ENCODE measurements at regions not wholly inside any gene's neighbourhood (a gene's known extent, or its start where the extent isn't known, plus 50 kb on each side); places are given as distances from the start of the nearest gene placed in this dataset.

- Mint-ChIP-seq H3K4me1 (no peaks in the 10 kb centered on the region), H3K27ac (no peak overlapping the region), H3K4me3 (no peak overlapping the region), H3K9me3 (ENCODE audit: insufficient read depth) (no peaks in the 10 kb centered on the region), H3K27me3 (peaks cover 21% of the 10 kb centered on the region)
- Histone ChIP-seq H3K79me2 (ENCODE audit: control insufficient read depth, insufficient read depth, low read length) (no peaks in the 10 kb centered on the region), H3K27ac (ENCODE audit: low read length in 2 of 2) (no peak overlapping the region), H3K36me3 (replicated peaks in 1 of 2; ENCODE audit: control extremely low read depth in 1 of 2, control insufficient read depth in 1 of 2, extremely low read depth in 1 of 2, insufficient read depth in 2 of 2, low read length in 1 of 2) (no peaks in the 10 kb centered on the region), H4K20me1 (ENCODE audit: control insufficient read depth, insufficient read depth, low read length, poor library complexity, severe bottlenecking) (no peaks in the 10 kb centered on the region), H2AFZ (ENCODE audit: insufficient read depth, low read depth, low read length, poor library complexity, severe bottlenecking) (no peak overlapping the region), H3K9ac (ENCODE audit: low read length) (no peak overlapping the region), H3K4me2 (replicated peaks; ENCODE audit: low read depth, low read length, poor library complexity, severe bottlenecking) (no peak overlapping the region), H3K4me1 (ENCODE audit: control insufficient read depth in 2 of 2, insufficient read depth in 2 of 2, low read length in 2 of 2) (no peaks in the 10 kb centered on the region), H3K9me3 (ENCODE audit: control extremely low read depth in 1 of 3, control insufficient read depth in 2 of 3, insufficient read depth in 1 of 3, low read length in 2 of 3) (no peaks in the 10 kb centered on the region), H3K4me3 (ENCODE audit: control extremely low read depth in 1 of 5, extremely low read depth in 1 of 5, insufficient read depth in 1 of 5, low read depth in 2 of 5, low read length in 4 of 5) (no peak overlapping the region), H3K27me3 (replicated peaks in 1 of 4; ENCODE audit: control extremely low read depth in 1 of 4, control insufficient read depth in 3 of 4, insufficient read depth in 4 of 4, low read length in 3 of 4) (peaks cover 0 to 2% (median 0%) of the 10 kb centered on the region in 4 experiments)
- no peak for ATAC-seq (ENCODE audit: low read depth)
- 100% methylated on average over 1 of the region's 2 CpGs for WGBS (ENCODE audit: insufficient coverage)
- TF ChIP-seq EZH2 (IDR thresholded peaks at IDR 0.05; ENCODE audit: borderline replicate concordance, insufficient read depth, low read depth, low read length, poor library complexity, severe bottlenecking) (no peak), CTCF (IDR thresholded peaks at IDR 0.05) (no peak)
- intact Hi-C loops (cut with micrococcal nuclease), result no loop called here
- POLR2A ChIA-PET, result no interaction called here
- DNase-seq, result no peak
- CTCF ChIA-PET, result no interaction called here
These were observed 107.3 kb upstream of the TMEM72 start for GRCh38 chr10:44803862-44804261.

GRCh38 chr10:44804661-44805060 lies 106.5 kb upstream of the TMEM72 start:
- Histone ChIP-seq H3K27me3 (replicated peaks in 1 of 4; ENCODE audit: control extremely low read depth in 1 of 4, control insufficient read depth in 3 of 4, insufficient read depth in 4 of 4, low read length in 3 of 4) (peaks cover 0 to 2% (median 0%) of the 10 kb centered on the region in 4 experiments), H3K4me1 (ENCODE audit: control insufficient read depth in 2 of 2, insufficient read depth in 2 of 2, low read length in 2 of 2) (no peaks in the 10 kb centered on the region), H3K36me3 (replicated peaks in 1 of 2; ENCODE audit: control extremely low read depth in 1 of 2, control insufficient read depth in 1 of 2, extremely low read depth in 1 of 2, insufficient read depth in 2 of 2, low read length in 1 of 2) (no peaks in the 10 kb centered on the region), H3K9ac (ENCODE audit: low read length) (no peak overlapping the region), H2AFZ (ENCODE audit: insufficient read depth, low read depth, low read length, poor library complexity, severe bottlenecking) (no peak overlapping the region), H3K27ac (ENCODE audit: low read length in 2 of 2) (no peak overlapping the region), H3K79me2 (ENCODE audit: control insufficient read depth, insufficient read depth, low read length) (no peaks in the 10 kb centered on the region), H3K9me3 (ENCODE audit: control extremely low read depth in 1 of 3, control insufficient read depth in 2 of 3, insufficient read depth in 1 of 3, low read length in 2 of 3) (peaks cover 0 to 1% (median 0%) of the 10 kb centered on the region in 3 donors), H3K4me2 (replicated peaks; ENCODE audit: low read depth, low read length, poor library complexity, severe bottlenecking) (no peak overlapping the region), H4K20me1 (ENCODE audit: control insufficient read depth, insufficient read depth, low read length, poor library complexity, severe bottlenecking) (no peaks in the 10 kb centered on the region), H3K4me3 (ENCODE audit: control extremely low read depth in 1 of 5, extremely low read depth in 1 of 5, insufficient read depth in 1 of 5, low read depth in 2 of 5, low read length in 4 of 5) (no peak overlapping the region)
- ChIA-PET CTCF (no interaction called here), POLR2A (no interaction called here)
- Mint-ChIP-seq H3K4me3 (no peak overlapping the region), H3K27ac (no peak overlapping the region), H3K9me3 (ENCODE audit: insufficient read depth) (no peaks in the 10 kb centered on the region), H3K27me3 (peaks cover 21% of the 10 kb centered on the region), H3K4me1 (no peaks in the 10 kb centered on the region)
- WGBS (ENCODE audit: insufficient coverage), result no CpG with 5 or more reads among the region's 1 CpG
- intact Hi-C loops (cut with micrococcal nuclease), result no loop called here
- TF ChIP-seq EZH2 (IDR thresholded peaks at IDR 0.05; ENCODE audit: borderline replicate concordance, insufficient read depth, low read depth, low read length, poor library complexity, severe bottlenecking) (no peak), CTCF (IDR thresholded peaks at IDR 0.05) (no peak)
- DNase-seq, result no peak
- no peak for ATAC-seq (ENCODE audit: low read depth)

Measured in B cell (primary cell).